HCT116 (cell line): ENCODE measurements at regions not wholly inside any gene's neighbourhood (a gene's known extent, or its start where the extent isn't known, plus 50 kb on each side); places are given as distances from the start of the nearest gene placed in this dataset.

Experiments used
- ATAC-seq: fragments of 200-7000 bp; cut with Tn5 transposase; 2 replicates; pipeline ENCODE4 v1.9.1; 2020; ENCODE audit warnings: mild to moderate bottlenecking, moderate library complexity
- BruUV-seq: library from RNA; stranded (reverse); fragments of 400-500 nt; replicated peaks from 2 replicates; lab custom pipeline; 2021; lab: Mats Ljungman, UMichigan
- CTCF ChIA-PET: fragments of 300-600 bp; sonication (Branson Sonifier 250); formaldehyde crosslinking; loops from one replicate; lab custom pipeline; 2021; ENCODE audit warnings: antibody characterized with exemption; lab: Charles Lee
- POLR2A ChIA-PET: fragments of 300-600, 350-600 bp; sonication (Branson Sonifier 250); formaldehyde crosslinking; loops from one replicate; lab custom pipeline; 2021; ENCODE audit warnings: antibody characterized with exemption; lab: Charles Lee
- RAD21 ChIA-PET, 2 experiments: fragments of 300-600 bp; sonication (Branson Sonifier 250); formaldehyde crosslinking; loops; one replicate each; lab custom pipeline; 2023; ENCODE audit warnings: low total read pairs in 2 of 2; ENCODE audit not compliant: uncharacterized antibody in 2 of 2, unreplicated experiment in 2 of 2, low non-redundant PET in 1 of 2; lab: Charles Lee
- DNase-seq: peaks from one replicate; pipeline ENCODE4 v3.0.0-alpha.2; 2010; ENCODE audit warnings: low read depth, low spot score
- H2AFZ ChIP-seq: fragments of 200-600 bp; shearing (Covaris generic), sonication (generic); 2 replicates; pipeline ENCODE4 v1.6.1; 2017; ENCODE audit warnings: low read depth, mixed run types, mixed read lengths, antibody characterized with exemption, low read length; ENCODE audit not compliant: poor library complexity, severe bottlenecking
- H3K27ac ChIP-seq: 2 replicates; pipeline ENCODE4 v1.5.1; 2012; ENCODE audit warnings: low read depth, low read length
- H3K27me3 ChIP-seq: fragments of 200-600 bp; sonication (generic); 2 replicates; pipeline ENCODE4 v1.6.1; 2016; ENCODE audit warnings: mixed run types, low read length, mixed read lengths; ENCODE audit not compliant: insufficient read depth
- H3K36me3 ChIP-seq, 2 experiments: fragments of 200-500 bp in 1 of 2; fragments of 200-600 bp in 1 of 2; sonication (Bioruptor generic) in 1 of 2; sonication (generic) in 1 of 2; 2 replicates each; pipeline versions ENCODE4 v1.5.1 to v1.6.1; 2014 to 2016; ENCODE audit warnings: low read length in 2 of 2, inconsistent platforms in 1 of 2, mixed read lengths in 1 of 2, mixed run types in 1 of 2; ENCODE audit not compliant: insufficient read depth in 2 of 2, control insufficient read depth in 1 of 2
- H3K4me1 ChIP-seq, 2 experiments: fragments of 200-600 bp in 1 of 2; sonication (generic) in 1 of 2; 2 replicates each; pipeline versions ENCODE4 v1.5.1 to v1.6.1; 2012 to 2017; ENCODE audit warnings: low read length in 2 of 2, inconsistent platforms in 1 of 2, mild to moderate bottlenecking in 1 of 2, mixed read lengths in 1 of 2, mixed run types in 1 of 2, moderate library complexity in 1 of 2; ENCODE audit not compliant: insufficient read depth in 2 of 2, control insufficient read depth in 1 of 2
- H3K4me2 ChIP-seq: fragments of 200-600 bp; sonication (generic); 2 replicates; pipeline ENCODE4 v1.6.1; 2017; ENCODE audit warnings: mixed run types, low read length, mixed read lengths
- H3K4me3 ChIP-seq, 2 experiments: fragments of 200-600 bp in 1 of 2; sonication (generic) in 1 of 2; replicated peaks in 1 of 2; 2 replicates each; pipeline ENCODE4 v1.5.1; 2011 to 2016; ENCODE audit warnings: low read length in 2 of 2, control low read depth in 1 of 2, low read depth in 1 of 2, mild to moderate bottlenecking in 1 of 2, mixed read lengths in 1 of 2, mixed run types in 1 of 2
- H3K79me2 ChIP-seq: fragments of 200-600 bp; sonication (generic); 2 replicates; pipeline ENCODE4 v1.6.1; 2017; ENCODE audit warnings: mild to moderate bottlenecking, mixed run types, low read length, moderate library complexity, mixed read lengths; ENCODE audit not compliant: insufficient read depth
- H3K9ac ChIP-seq: fragments of 200-600 bp; sonication (generic); 2 replicates; pipeline ENCODE4 v1.6.1; 2016; ENCODE audit warnings: low read length, mixed read lengths
- H3K9me2 ChIP-seq: fragments of 200-600 bp; sonication (generic), shearing (Covaris generic); 2 replicates; pipeline ENCODE4 v1.6.1; 2017; ENCODE audit warnings: mixed run types, mild to moderate bottlenecking, moderate library complexity; ENCODE audit not compliant: insufficient read depth
- H3K9me3 ChIP-seq, 2 experiments: fragments of 200-500 bp in 1 of 2; fragments of 200-600 bp in 1 of 2; sonication (Bioruptor generic) in 1 of 2; sonication (generic) in 1 of 2; 2 replicates each; pipeline ENCODE4 v1.6.1; 2014 to 2017; ENCODE audit warnings: low read length in 2 of 2, mixed read lengths in 2 of 2, inconsistent platforms in 1 of 2, low read depth in 1 of 2, mild to moderate bottlenecking in 1 of 2, mixed run types in 1 of 2, moderate library complexity in 1 of 2; ENCODE audit not compliant: control insufficient read depth in 1 of 2, insufficient read depth in 1 of 2
- H4K20me1 ChIP-seq: fragments of 200-600 bp; sonication (generic), shearing (Covaris generic); 2 replicates; pipeline ENCODE4 v1.6.1; 2017; ENCODE audit warnings: mixed run types, mild to moderate bottlenecking, moderate library complexity; ENCODE audit not compliant: insufficient read depth
- CEBPB ChIP-seq: IDR thresholded peaks from 2 replicates; pipeline ENCODE4 v1.6.1; 2012; ENCODE audit warnings: low read depth
- EGR1 ChIP-seq: IDR thresholded peaks from 2 replicates; pipeline ENCODE4 v1.6.1; 2012; ENCODE audit warnings: low read depth
- ELF1 ChIP-seq: IDR thresholded peaks from 2 replicates; pipeline ENCODE4 v1.6.1; 2012; ENCODE audit warnings: low read depth, borderline replicate concordance
- EZH2 ChIP-seq: fragments of 200-600 bp; sonication (generic); IDR thresholded peaks from 2 replicates; pipeline ENCODE4 v1.6.1; 2017; ENCODE audit warnings: antibody characterized with exemption, mixed run types
- FOSL1 ChIP-seq: IDR thresholded peaks from 2 replicates; pipeline ENCODE4 v1.6.1; 2012; ENCODE audit warnings: low read depth
- POLR2A ChIP-seq: IDR thresholded peaks from 2 replicates; pipeline ENCODE4 v1.7.0; 2011; ENCODE audit warnings: borderline replicate concordance; ENCODE audit not compliant: insufficient read depth, insufficient read length; ENCODE audit errors: extremely low read depth
- POLR2AphosphoS5 ChIP-seq: IDR thresholded peaks from 2 replicates; pipeline ENCODE4 v1.6.1; 2011; ENCODE audit warnings: mild to moderate bottlenecking, low read depth, low read length, moderate library complexity
- RAD21 ChIP-seq: IDR thresholded peaks from 2 replicates; pipeline ENCODE4 v1.6.1; 2012; ENCODE audit warnings: low read depth, mild to moderate bottlenecking
- SIN3A ChIP-seq: IDR thresholded peaks from 2 replicates; pipeline ENCODE4 v1.6.1; 2012; ENCODE audit warnings: low read depth
- TCF7L2 ChIP-seq: IDR thresholded peaks from 2 replicates; pipeline ENCODE4 v1.7.0; 2011; ENCODE audit warnings: borderline replicate concordance, inconsistent platforms; ENCODE audit not compliant: insufficient read depth, insufficient read length; ENCODE audit errors: extremely low read depth
- ZFX ChIP-seq: fragments of 450-650 bp; IDR thresholded peaks from 2 replicates; pipeline ENCODE4 v1.6.1; 2017
- ZNF274 ChIP-seq: fragments of 200-500 bp; sonication (Bioruptor generic); IDR thresholded peaks from 2 replicates; pipeline ENCODE4 v1.6.1; 2014; ENCODE audit warnings: mild to moderate bottlenecking, low read depth, low read length, inconsistent platforms
- intact Hi-C: fragments of 100-400 bp; cut with micrococcal nuclease; formaldehyde crosslinking; loops from 2 replicates; pipeline ENCODE4 v1.10.0; 2022
- TF ChIP-seq, protein P1 (sequence below): IDR thresholded peaks from 2 replicates; pipeline ENCODE4 v1.6.1; 2012
- TF ChIP-seq, protein P2 (sequence below): IDR thresholded peaks from 2 replicates; pipeline ENCODE4 v1.6.1; 2011; ENCODE audit warnings: mild to moderate bottlenecking, low read length, moderate library complexity; ENCODE audit not compliant: insufficient replicate concordance; ENCODE audit errors: extremely low read depth
- TF ChIP-seq, protein P3 (sequence below): IDR thresholded peaks from 2 replicates; pipeline ENCODE4 v1.6.1; 2012
- TF ChIP-seq, protein P4 (sequence below): IDR thresholded peaks from 2 replicates; pipeline ENCODE4 v1.6.1; 2012; ENCODE audit warnings: low read depth

DNA sequence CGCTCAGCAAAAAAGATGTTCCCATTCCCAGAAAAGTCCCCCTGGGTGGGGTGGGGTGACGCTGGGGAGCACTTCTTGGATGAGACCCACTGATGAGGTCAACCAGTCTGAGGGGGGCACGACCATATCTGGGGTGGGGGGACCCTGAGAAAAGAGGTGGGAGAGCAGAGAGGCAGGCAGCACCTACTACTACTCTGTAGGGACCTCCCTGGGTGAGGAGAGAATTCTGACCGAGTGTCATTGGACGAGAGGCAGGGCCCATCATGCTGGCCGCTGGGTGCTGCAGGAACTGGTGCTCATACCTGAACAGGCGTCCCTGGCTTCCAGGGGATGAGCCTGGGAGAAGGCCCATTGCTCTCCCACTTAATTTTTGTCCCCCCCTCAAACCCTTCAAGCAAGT, 158.8 kb downstream of the KLF13 start (continued):
- TF ChIP-seq SIN3A: no peak
- TF ChIP-seq, protein P1, sequence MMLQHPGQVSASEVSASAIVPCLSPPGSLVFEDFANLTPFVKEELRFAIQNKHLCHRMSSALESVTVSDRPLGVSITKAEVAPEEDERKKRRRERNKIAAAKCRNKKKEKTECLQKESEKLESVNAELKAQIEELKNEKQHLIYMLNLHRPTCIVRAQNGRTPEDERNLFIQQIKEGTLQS: no peak
- TF ChIP-seq, protein P2, sequence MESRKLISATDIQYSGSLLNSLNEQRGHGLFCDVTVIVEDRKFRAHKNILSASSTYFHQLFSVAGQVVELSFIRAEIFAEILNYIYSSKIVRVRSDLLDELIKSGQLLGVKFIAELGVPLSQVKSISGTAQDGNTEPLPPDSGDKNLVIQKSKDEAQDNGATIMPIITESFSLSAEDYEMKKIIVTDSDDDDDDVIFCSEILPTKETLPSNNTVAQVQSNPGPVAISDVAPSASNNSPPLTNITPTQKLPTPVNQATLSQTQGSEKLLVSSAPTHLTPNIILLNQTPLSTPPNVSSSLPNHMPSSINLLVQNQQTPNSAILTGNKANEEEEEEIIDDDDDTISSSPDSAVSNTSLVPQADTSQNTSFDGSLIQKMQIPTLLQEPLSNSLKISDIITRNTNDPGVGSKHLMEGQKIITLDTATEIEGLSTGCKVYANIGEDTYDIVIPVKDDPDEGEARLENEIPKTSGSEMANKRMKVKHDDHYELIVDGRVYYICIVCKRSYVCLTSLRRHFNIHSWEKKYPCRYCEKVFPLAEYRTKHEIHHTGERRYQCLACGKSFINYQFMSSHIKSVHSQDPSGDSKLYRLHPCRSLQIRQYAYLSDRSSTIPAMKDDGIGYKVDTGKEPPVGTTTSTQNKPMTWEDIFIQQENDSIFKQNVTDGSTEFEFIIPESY: no peak
- TF ChIP-seq TCF7L2: no peak

DNA sequence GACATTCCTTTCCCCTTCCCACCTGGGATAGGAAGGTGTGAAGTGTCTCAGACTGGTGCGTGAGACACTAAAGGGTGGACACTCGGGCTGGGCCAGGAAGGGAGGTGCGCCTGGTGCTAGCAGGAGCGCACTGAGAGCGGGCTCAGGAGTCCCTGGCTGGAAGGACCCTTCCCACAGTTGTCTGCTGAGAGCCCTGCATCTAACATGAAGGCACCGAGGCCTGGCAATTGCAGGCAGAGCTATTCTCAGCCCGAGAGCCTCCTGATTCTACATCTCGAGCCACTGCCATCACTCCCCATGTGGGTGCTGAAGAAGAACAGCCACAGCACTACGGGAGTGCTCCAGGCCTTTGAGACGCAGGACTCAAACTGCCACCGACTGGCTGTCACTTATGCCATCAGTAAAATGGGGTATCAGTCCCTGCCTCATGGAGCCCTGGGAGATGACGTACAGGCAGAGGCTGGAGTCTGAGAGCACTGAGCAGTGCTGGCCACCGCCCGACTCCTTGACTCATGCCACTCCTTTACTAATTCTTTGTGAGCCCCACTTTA, 159.4 kb downstream of the KLF13 start:
- ATAC-seq: no peak
- no peak for TF ChIP-seq POLR2A
- no peak for TF ChIP-seq POLR2AphosphoS5
- TF ChIP-seq, protein P3, sequence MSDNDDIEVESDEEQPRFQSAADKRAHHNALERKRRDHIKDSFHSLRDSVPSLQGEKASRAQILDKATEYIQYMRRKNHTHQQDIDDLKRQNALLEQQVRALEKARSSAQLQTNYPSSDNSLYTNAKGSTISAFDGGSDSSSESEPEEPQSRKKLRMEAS: no peak
- TF ChIP-seq ZNF274: no peak
- no peak for TF ChIP-seq ELF1
- TF ChIP-seq, protein P2: no peak
- TF ChIP-seq FOSL1: no peak
- TF ChIP-seq TCF7L2: no peak
- TF ChIP-seq, protein P4, sequence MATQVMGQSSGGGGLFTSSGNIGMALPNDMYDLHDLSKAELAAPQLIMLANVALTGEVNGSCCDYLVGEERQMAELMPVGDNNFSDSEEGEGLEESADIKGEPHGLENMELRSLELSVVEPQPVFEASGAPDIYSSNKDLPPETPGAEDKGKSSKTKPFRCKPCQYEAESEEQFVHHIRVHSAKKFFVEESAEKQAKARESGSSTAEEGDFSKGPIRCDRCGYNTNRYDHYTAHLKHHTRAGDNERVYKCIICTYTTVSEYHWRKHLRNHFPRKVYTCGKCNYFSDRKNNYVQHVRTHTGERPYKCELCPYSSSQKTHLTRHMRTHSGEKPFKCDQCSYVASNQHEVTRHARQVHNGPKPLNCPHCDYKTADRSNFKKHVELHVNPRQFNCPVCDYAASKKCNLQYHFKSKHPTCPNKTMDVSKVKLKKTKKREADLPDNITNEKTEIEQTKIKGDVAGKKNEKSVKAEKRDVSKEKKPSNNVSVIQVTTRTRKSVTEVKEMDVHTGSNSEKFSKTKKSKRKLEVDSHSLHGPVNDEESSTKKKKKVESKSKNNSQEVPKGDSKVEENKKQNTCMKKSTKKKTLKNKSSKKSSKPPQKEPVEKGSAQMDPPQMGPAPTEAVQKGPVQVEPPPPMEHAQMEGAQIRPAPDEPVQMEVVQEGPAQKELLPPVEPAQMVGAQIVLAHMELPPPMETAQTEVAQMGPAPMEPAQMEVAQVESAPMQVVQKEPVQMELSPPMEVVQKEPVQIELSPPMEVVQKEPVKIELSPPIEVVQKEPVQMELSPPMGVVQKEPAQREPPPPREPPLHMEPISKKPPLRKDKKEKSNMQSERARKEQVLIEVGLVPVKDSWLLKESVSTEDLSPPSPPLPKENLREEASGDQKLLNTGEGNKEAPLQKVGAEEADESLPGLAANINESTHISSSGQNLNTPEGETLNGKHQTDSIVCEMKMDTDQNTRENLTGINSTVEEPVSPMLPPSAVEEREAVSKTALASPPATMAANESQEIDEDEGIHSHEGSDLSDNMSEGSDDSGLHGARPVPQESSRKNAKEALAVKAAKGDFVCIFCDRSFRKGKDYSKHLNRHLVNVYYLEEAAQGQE: no peak
- TF ChIP-seq, protein P1: no peak
- TF ChIP-seq RAD21: no peak
- TF ChIP-seq EGR1: no peak
- no peak for TF ChIP-seq CEBPB
- TF ChIP-seq EZH2: no peak
- TF ChIP-seq ZFX: no peak

More for the DNA sequence above, 159.4 kb downstream of the KLF13 start:
- Histone ChIP-seq H3K4me1 (peaks cover 19 to 21% of the 10 kb centered on the region in 2 experiments), H3K79me2 (no peaks in the 10 kb centered on the region), H3K27me3 (no peaks in the 10 kb centered on the region), H3K27ac (no peak overlapping the region), H2AFZ (no peak overlapping the region), H4K20me1 (no peaks in the 10 kb centered on the region), H3K4me3 (no peak overlapping the region), H3K36me3 (no peaks in the 10 kb centered on the region), H3K9me2 (no peaks in the 10 kb centered on the region), H3K9ac (no peak overlapping the region), H3K9me3 (no peaks in the 10 kb centered on the region), H3K4me2 (no peak overlapping the region)
- no peak for DNase-seq
- CTCF ChIA-PET: interaction anchor here (1.7 to 3.5 kb wide), 2 partner anchors 272 to 285 kb away, joined by 4 to 30 read pairs; no protein-coding TSS in a partner anchor
- POLR2A ChIA-PET: no interaction called here
- RAD21 ChIA-PET: no interaction called here
- BruUV-seq: no TSS peak
- intact Hi-C loops: loop anchor here (5.0 to 10.0 kb wide), 3 partner anchors 121 to 821 kb away; no protein-coding TSS in a partner anchor
